Lower leg skin (tissue), 4 donors: ENCODE measurements at regions not wholly inside any gene's neighbourhood (a gene's known extent, or its start where the extent isn't known, plus 50 kb on each side); places are given as distances from the start of the nearest gene placed in this dataset.

Experiments used
- DNase-seq, 2 donors: peaks; one replicate each; pipeline ENCODE4 v3.0.0-alpha.2; 2019; ENCODE audit warnings: low spot score in 2 of 2
- H3K4me3 ChIP-seq: fragments of 200-600 bp; sonication (generic); 2 replicates; pipeline ENCODE4 v1.5.1; 2017; ENCODE audit warnings: mild to moderate bottlenecking, low read depth; ENCODE audit not compliant: poor library complexity, severe bottlenecking
- POLR2A ChIP-seq, 2 donors: fragments of 450-650 bp; IDR thresholded peaks; one replicate each; pipeline ENCODE4 v1.6.1; 2016 to 2017; ENCODE audit warnings: antibody characterized with exemption in 2 of 2, mild to moderate bottlenecking in 1 of 2, moderate library complexity in 1 of 2
- WGBS, 2 donors: methylation state at CpG; one replicate each; pipeline ENCODE4 v1.1.5; 2018; 5-methylcytosine and 5-hydroxymethylcytosine counted together
- intact Hi-C: fragments of 100-400 bp; cut with DNase I; formaldehyde crosslinking; loops from one replicate; pipeline ENCODE4 v1.15.0; 2023; ENCODE audit warnings: low total_unique reads
- TF ChIP-seq, protein P1 (sequence below), 3 donors: fragments of 450-650 bp; IDR thresholded peaks; one replicate each; pipeline ENCODE4 v1.5.1; 2016; ENCODE audit warnings: antibody characterized with exemption in 3 of 3, mild to moderate bottlenecking in 3 of 3, moderate library complexity in 2 of 3

- 26 to 28% methylated on average over 4 of the region's 4 CpGs for WGBS, 2 donors
These were observed 101.9 kb downstream of the GAS2L3 start for GRCh38 chr12:100675432-100675831.

DNA sequence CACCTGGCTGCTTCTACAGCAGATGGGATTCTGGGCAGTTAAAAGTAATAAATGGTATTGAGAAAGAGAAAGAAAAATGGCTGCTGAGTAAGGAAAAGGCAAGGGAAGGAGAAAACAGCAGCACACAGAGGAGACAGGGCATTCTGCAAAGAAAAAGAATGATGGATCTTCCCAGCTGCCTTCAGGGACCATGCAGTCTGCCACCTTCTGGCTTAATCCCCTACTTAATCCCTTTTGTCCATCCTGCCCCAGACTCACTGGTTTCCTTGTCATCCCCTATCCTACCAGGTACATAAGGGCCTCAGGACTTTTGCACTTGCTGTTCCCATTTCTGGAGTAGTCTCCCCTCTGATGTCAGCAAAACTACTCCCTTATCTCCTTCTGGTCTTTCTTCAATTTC lies 107.6 kb downstream of the GAS2L3 start:
- intact Hi-C loops = no loop called here
- no peak overlapping the region for H3K4me3 ChIP-seq
- TF ChIP-seq POLR2A (IDR thresholded peaks at IDR 0.05) = no peak
- TF ChIP-seq, protein P1, sequence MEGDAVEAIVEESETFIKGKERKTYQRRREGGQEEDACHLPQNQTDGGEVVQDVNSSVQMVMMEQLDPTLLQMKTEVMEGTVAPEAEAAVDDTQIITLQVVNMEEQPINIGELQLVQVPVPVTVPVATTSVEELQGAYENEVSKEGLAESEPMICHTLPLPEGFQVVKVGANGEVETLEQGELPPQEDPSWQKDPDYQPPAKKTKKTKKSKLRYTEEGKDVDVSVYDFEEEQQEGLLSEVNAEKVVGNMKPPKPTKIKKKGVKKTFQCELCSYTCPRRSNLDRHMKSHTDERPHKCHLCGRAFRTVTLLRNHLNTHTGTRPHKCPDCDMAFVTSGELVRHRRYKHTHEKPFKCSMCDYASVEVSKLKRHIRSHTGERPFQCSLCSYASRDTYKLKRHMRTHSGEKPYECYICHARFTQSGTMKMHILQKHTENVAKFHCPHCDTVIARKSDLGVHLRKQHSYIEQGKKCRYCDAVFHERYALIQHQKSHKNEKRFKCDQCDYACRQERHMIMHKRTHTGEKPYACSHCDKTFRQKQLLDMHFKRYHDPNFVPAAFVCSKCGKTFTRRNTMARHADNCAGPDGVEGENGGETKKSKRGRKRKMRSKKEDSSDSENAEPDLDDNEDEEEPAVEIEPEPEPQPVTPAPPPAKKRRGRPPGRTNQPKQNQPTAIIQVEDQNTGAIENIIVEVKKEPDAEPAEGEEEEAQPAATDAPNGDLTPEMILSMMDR (IDR thresholded peaks at IDR 0.05) = no peak
- no peak for DNase-seq

More at GRCh38 chr12:100675432-100675831, 101.9 kb downstream of the GAS2L3 start:
- no peak overlapping the region for H3K4me3 ChIP-seq
- intact Hi-C loops = no loop called here
- DNase-seq = no peak
- TF ChIP-seq, protein P1 (IDR thresholded peaks at IDR 0.05) = no peak
- TF ChIP-seq POLR2A (IDR thresholded peaks at IDR 0.05) = no peak

DNA sequence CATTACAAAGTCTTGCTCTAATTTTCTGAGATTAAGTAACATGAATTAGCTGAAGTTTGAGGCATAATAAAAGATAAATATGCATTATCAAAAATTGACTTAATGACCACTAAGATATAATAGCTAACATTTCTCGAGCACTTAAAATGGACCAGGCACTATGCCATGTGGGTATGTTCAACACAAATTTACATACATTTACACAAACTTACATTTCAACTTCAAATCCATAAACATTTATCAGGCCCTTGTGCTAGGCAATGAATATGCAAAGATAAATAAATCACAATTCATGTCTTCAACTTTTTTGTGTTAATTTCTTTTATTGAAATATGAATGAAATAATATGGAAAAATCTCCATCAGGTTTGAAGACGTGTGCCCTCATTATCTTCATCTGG lies 108.7 kb downstream of the GAS2L3 start:
- no peak for TF ChIP-seq POLR2A (IDR thresholded peaks at IDR 0.05)
- TF ChIP-seq, protein P1 (IDR thresholded peaks at IDR 0.05) = no peak
- no peak overlapping the region for H3K4me3 ChIP-seq
- WGBS, 2 donors = 73 to 75% methylated on average over 2 of the region's 2 CpGs
- intact Hi-C loops = no loop called here
- DNase-seq = no peak

DNA sequence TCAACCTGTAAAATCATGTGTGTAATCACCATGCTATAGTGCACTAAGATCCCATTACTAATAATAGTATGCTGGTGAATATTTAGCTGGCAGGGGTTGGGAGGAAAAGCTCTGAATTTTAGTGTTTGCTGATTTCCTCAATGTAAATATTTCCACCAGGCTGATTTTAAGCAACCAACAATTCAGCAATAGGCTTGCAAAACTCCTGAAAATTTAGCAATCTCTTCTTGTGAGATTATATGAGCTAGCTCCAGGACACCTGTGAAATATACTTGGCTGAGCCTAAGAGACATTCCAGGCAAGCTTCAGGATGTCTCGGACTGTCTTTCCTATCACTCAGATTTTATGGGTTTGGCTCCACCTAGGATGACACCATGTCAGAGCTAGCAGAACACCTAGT lies 106.9 kb upstream of the ANO4 start:
- DNase-seq = no peak
- TF ChIP-seq, protein P1 (IDR thresholded peaks at IDR 0.05) = no peak
- no peak for TF ChIP-seq POLR2A (IDR thresholded peaks at IDR 0.05)
- intact Hi-C loops = no loop called here
- no peak overlapping the region for H3K4me3 ChIP-seq
- 50 to 52% methylated on average over 1 of the region's 1 CpG for WGBS, 2 donors

DNA sequence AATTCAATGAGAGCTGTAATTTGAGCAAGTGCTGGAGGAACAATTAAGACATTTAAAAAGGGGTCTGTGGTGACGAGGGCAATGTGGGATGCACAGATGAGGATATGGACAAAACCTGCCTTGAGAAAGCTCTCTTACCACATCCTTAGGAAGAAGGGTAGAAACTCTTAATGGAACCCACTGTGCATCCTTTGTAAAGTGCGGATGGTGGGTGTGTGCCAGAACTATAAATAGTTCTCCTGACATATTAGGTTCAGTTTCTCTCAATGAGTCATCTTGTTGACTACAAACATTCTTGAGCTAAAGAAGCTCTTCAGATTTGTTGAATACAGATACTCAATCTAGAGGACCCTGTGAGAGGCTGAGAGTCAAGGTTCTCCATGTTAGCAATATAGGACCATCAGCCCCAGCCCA lies 106.1 kb upstream of the ANO4 start:
- H3K4me3 ChIP-seq = no peak overlapping the region
- intact Hi-C loops = no loop called here
- TF ChIP-seq, protein P1 (IDR thresholded peaks at IDR 0.05) = no peak
- no peak for TF ChIP-seq POLR2A (IDR thresholded peaks at IDR 0.05)
- DNase-seq = no peak
- 58 to 60% methylated on average over 2 of the region's 2 CpGs for WGBS, 2 donors

- no peak for DNase-seq
- H3K4me3 ChIP-seq = no peak overlapping the region
- WGBS, 2 donors = 80 to 81% methylated on average over 1 of the region's 1 CpG
- TF ChIP-seq, protein P1 (IDR thresholded peaks at IDR 0.05) = no peak
- no peak for TF ChIP-seq POLR2A (IDR thresholded peaks at IDR 0.05)
- intact Hi-C loops = no loop called here
These were observed 102.1 kb upstream of the ANO4 start for GRCh38 chr12:100692502-100692901.
